GM10266 (cell line): ENCODE measurements at regions not wholly inside any gene's neighbourhood (a gene's known extent, or its start where the extent isn't known, plus 50 kb on each side); places are given as distances from the start of the nearest gene placed in this dataset.
"Not testable (repeated sequence)": the region's sequence is repeated elsewhere in the genome, so short reads cannot be mapped to it uniquely, and the experiment has no call there.

Source experiments
- DNase-seq: peaks from one replicate; pipeline ENCODE4 v3.0.0; 2012; ENCODE audit errors: extremely low spot score
- CTCF ChIP-seq: IDR thresholded peaks from 2 replicates; pipeline ENCODE4 v1.5.1; 2012; ENCODE audit warnings: mild to moderate bottlenecking, low read depth; ENCODE audit not compliant: control insufficient read depth, insufficient read depth; ENCODE audit errors: missing control alignments

GRCh38 chr14:89697281-89698060, 257.1 kb downstream of the EFCAB11 start:
- no peak for TF ChIP-seq CTCF
- no peak for DNase-seq

- TF ChIP-seq CTCF = no peak
- no peak for DNase-seq
Observed at GRCh38 chr14:89695846-89696245, 258.7 kb downstream of the EFCAB11 start.

GRCh38 chr14:89690139-89690538, 264.4 kb downstream of the EFCAB11 start:
- no peak for TF ChIP-seq CTCF
- DNase-seq = no peak

- not testable (repeated sequence) for DNase-seq
Observed at GRCh38 chr14:89689711-89690110, 264.8 kb downstream of the EFCAB11 start.

- DNase-seq = no peak
- no peak for TF ChIP-seq CTCF
Observed at GRCh38 chr14:89688507-89689211, 265.9 kb downstream of the EFCAB11 start.

GRCh38 chr14:89687129-89687528, 267.4 kb downstream of the EFCAB11 start:
- not testable (repeated sequence) for DNase-seq

- no peak for DNase-seq
- TF ChIP-seq CTCF = no peak
Observed at GRCh38 chr14:89684139-89684538, 267.1 kb upstream of the FOXN3 start.
